ENCODE measurements at regions not wholly inside any gene's neighbourhood (a gene's known extent, or its start where the extent isn't known, plus 50 kb on each side); places are given as distances from the start of the nearest gene placed in this dataset.

DNA sequence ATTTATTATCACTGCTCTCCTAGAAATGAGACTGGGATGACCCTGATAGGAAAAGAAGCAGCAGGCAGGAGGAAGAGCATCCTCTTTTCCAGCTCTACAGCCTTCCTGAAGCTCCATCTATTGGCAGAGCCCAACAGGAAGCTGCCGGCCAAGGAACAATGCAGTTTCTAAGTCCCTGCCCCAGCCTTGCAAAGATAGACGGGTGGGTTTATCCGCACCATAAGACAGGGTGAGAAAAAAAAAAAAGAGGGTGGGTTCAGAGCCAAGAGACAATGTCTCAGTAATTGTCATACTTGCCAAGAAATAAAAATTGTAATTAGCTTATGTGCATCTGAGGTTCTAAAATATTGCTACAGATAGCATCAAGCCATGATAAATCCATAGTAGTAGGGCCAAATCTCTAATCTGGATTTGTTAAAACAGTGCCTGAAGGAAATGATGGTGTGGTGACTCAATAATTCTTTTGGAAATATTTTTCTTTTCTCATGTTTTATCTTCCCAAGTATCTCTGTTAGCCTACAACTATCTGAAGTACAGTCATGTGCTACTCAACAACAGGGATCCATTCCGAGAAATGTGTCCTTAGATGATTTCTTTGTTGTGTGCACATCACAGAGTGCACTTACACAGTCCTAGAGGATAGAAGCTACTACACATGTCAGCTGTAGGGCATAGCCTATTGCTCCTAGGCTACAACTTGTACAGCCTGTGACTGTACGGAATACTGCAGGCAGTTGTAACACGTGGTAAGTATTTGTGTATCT, 242.9 kb upstream of the CXCL12 start:
- no peak for DNase-seq

DNA sequence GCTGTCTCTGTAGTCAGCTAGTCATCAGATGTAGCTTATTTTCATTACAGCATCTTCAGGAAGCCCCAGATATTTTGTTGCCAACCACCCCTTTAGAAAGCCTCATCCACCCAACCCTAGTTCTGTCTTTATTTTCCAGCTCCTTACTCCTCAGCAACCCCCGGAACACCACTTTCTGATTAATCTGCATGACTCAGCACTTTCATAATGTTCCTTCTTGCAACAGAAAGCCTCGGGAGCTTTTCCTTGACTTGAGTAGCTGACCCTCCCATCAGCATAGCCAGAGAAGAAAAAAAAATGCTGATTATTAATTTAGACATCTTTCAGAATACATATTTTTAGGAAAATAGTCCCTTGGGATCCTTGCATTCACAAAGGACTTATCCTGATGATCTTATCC, 244.0 kb upstream of the CXCL12 start:
- no peak for DNase-seq

DNA sequence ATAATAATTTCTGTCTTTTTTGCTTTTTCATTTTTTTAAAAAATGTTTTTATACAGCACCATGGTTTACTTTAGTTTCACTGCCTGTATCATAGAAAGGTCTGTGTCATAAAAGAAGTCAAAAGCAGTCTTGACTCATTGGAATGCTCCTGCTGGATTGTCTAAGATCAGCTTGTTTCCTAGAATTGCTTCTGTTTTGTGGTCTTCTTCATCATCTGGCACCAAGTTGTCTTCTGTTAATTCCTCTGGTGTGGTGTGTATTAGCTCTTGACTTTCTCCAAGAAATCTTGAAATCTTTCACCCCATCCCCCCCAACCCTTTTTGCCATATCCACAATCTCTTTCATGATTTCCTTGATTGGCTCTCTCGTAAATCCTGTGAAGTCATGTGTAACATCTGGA, 250.3 kb upstream of the CXCL12 start:
- DNase-seq, result no peak

DNA sequence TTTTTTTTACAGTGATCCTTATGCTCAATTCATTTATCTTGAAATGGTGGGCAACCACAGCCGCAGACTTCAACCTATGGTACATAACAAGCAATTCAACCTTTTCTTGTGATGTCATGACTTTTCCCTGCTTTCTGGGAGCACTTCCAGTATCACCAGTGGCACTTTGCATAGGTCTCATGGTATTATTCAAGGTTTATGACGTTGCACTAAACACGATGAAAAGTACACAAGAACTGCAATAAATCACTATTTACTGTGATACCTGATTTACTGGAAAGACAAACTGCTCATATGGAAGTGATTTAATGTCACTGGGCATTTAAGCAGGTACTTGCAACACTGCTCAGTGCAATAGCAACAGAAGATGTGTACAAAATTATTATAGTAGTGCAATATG, 251.7 kb upstream of the CXCL12 start:
- no peak for DNase-seq

DNA sequence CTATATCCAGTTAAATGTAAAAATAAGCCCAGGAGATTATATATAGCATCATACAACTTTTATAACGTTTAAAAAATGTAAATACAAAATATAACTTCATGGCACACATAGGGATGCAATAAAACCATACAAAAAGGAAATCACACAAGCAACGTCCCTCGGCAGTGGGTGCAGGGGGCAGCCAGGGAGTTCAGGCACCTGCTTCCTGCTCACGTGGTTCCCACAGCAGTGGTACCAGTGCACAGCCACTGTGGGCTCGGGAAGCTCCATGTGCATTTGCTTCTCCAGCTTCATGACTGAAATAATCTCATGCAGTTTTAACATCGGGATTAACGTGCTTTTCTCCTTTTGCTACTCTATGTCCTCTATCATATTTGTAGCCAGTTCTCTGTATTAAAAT, 255.5 kb upstream of the CXCL12 start:
- no peak for DNase-seq

DNA sequence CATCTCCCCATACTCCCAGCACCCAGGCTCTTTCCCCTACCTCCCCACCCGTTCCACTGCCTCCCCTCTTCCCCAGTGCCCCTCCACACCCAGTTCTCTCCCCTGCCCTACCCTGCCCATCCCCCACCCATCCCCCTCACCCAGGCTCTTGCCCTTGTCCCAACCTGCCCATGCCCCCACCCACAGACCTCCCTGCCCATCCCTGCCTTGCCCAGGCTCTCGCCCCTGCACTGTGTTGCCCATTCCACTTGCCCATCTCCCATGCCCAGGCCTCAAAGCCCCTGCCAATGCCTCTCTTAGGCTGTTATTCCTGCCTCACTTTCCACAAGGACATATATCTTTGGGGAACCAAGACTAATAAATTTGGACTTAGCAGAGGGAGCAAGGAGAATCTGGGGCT, 262.6 kb upstream of the CXCL12 start:
- no peak for DNase-seq

DNA sequence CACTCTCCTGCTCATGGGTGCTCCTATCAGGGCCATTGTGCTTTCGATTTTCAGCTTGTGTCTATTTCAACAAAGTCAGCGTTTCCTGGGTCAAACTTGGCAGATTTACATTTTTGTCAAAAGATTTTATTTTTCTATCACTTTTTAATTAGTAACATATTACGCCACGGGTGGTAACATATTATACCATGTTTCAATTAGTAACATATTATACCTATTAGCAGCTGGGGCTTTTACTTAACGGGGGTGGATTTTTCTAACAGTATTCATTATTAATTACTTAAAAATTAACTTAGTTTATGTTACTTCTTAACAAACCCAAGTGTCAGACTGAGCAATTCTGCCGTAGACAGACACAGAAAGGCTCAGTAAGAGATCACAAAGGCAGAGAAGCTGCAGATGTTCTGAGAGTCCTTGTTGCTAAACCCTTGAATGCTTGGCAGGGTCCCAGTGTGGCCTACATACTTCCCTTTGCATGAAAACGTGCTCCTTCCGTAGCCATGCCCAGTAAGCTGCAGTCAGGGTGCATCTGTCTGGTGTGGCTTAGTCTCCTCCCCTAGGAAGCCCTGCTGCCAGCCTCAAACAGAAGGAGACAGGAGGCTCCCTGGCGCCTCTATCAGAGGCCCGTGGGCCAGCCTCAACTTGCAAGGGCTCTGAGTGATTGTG, 263.1 kb upstream of the CXCL12 start:
- no peak for DNase-seq

DNA sequence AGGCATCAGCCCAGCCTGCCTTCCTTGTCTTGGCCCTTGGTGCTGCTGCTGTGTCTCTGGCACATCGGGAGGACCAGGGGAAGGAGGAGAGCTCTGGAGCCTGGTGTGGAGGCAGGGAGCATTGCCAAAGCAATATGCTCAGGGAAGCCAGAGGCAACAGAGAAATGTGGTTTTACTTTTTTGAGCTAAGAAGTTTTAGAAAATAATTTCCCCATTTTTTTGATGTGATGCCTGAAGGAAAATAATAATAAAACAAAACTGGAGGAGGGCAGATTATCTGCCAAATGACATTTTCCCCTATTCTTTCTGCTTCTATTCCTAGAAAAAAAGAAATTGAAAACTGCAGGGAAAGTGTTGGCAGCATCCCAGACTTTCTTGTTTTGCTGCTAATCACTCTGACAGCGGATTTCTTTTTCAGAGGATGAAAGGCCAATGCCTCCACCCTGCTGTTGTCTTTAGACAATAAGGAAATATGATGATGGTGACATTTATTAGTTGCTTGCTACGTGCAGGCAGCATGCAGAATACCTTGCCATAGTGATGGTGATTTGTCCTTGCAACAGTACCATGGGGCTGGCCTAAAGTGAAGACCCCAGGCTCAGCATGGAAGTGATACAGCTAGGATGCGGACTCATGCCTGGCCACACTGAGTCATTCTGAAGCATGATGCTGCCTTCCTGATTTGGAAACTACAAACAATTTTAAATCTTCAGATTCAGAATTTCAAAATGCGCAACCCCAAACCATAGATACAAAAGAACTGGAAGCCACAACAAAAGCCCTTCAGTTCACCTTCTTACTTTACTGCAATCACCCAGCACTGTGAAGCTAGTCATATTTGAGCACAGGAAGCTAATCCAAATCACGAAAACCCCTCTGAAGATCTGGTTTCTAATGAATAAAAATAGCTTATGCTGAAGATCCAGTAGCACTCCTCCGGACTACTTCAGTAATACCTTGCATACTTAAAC, 260.2 kb upstream of the TMEM72 start:
- DNase-seq, result no peak

DNA sequence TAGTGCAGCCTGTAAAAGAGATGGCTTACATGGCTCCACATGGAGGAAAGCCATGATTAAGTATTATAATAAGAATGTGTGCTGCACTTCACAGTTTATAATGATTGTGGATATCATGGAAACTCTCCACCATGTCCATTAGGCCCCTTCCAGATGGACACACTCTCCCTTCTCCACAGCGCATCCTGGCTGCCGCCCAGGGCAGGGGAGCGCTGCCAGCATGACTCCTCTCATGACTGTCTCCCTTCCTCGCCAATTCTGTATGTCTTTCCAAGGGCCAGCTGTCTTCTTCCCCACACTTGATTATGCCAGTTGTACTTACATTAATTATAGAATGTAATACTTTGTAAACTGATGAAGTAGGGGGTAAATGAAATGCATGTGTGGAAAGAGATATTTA, 259.3 kb upstream of the TMEM72 start:
- DNase-seq, result no peak

DNA sequence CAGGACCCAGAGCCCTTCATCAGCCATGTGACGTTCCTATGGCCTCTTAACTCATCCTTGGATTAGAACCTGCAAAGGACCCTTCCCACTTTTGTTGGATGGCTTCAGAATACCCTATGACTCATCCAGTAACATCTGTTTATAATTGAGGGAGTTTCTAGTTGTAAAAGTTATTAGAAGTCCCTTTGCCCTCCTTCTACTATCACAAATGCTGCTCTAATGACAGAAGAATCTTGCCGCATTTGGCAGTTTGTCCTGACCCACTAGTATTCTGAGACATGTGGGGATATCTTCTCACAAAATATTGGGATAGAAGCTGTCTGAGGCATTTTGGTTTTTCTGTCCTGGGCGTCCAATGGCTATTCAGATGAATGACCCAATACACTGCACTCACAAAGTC, 251.8 kb upstream of the TMEM72 start:
- DNase-seq, result no peak

DNA sequence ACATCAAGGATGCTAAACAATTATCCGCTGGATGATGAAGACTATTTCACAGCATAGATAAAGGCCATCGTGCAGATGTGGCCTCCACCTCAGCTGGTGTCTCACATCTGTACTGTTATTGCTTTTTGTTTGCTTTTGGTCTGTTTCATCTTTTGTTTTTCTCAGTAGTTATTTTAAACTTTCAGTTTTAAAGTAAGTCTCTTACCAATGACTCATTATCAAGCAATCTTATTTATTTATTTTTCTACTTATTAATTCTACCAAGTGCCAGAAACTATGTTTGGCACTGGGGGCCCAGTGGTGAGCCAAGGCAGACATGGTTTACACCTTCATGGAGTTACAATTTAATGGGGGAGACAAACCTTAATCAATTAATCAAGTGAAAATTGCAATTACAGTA, 250.9 kb upstream of the TMEM72 start:
- DNase-seq, result no peak

DNA sequence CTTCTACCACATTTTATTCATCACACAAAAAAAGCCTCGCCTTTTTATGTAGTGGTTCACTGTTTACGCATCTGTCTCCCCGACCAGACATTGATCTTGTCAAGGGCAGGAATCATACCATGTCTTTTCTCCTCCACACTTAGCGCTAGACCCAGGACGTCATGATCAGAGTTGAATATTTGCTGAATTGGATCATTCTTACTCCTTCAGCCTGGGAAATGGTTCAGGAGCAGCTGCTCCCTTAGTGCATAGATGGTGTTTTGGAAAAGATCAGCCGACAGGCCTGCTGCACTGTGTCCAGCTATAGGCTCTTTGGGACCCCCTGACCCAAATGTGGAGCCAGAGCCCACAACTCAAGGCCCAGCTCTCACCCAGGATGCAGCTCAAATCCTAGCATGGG, 249.1 kb upstream of the TMEM72 start:
- DNase-seq, result no peak

DNA sequence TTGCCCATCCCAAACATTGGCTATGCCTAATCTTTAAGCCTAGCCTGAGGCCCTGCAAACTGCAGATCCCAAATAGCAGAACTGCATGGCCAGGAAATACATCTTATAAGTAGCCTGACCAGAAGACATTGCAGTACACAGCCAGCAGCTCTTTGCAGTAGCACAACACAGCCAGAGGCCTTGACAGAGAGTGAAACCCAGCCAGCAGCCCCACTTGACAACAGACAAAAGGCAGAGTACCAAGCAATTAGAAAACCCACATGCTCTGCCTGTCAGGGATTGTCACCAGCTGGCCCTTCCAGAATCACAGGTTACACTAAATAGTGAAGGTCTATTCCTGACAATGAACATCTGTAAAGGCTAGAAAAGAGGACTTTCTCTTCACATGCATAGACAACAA, 242.8 kb upstream of the TMEM72 start:
- no peak for DNase-seq

DNA sequence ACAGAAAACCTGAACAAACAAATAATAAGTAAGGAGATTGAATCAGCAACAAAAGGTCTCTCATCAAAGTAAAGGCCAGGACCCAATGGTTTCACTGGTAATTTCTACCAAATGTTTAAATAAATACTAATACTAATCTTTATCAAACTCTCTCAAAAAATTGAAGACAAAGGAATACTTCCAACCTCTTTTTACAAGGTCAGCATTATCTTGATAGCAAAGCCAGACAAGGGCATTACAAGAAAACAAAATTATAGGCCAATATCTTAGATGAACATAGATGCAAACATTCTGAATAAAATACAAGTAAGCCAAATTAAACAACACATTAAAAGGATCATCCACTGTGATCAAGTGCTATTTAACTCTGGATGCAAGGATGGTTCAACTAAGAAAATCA, 239.8 kb upstream of the TMEM72 start:
- no peak for DNase-seq

DNA sequence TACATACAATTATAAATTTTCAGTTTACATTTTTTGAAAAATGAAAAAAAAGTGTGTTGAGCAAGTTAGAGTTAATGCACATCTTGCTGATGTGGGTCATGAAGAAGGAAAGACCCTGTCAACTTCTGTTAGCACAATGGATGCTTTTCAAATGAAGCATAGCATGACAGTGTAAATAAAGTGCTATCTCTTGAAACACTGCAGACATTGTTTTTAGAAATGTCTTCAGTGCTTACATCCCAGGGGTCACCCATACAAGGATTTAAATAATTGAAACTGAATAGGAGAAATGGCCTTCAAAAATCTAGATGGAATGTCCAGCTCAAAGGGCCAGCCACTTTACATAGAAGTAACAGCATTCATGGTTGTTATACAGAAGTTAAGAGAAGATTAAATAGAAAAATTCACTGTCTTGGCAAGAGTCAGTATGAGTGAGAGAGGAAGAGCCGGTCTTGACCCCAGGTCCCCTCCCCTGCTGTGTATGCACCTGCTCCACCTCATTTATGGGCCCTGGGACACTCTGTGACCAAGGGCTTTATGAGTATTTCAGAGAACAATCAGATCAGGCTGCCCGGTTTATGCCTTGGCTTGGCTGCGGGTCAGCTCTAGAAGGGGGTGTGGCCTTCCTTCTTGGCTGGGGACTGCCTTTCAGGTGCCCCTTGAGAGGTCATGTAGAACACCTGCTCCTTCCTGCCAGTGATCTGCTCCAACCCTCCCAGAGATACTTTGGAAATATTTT, 237.7 kb upstream of the TMEM72 start:
- DNase-seq, result no peak

DNA sequence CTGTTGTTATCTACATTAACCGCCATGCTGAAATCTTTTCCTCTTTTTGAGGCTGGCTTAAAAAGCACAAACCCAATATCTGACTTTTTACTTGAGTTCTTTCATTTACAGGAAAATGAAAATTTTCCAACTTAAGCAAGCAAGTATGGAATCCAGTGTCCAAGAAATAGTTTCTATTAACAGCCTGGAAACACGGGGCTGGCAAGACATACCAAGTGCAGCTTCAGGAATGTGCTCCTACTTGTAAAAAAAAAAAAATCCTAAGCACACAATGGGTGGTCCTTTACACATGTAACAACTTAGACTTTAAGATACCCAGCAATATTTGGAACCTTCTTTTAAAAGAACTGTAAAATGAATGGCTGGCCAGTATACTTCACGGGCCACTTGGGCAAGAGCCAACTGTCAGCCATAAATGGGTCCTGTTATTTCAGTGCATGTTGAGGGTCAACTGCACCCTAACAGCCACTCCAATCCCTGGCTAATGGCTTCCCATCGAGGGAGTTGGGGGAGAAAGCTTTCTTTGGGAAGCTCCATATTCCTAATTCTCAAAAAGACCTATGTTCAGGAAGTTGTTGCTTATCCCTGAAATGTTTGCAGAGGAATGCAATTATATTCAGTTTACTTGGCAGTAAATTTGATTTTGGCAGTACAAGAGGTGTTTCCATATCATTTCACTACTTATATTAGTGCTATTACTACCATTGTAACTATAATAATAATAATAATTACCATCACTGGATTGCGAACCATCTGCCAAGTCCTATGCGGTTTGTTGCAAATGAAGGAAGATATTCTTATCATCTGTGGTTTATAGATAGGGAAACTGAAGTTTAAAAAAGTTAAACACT, 236.4 kb upstream of the TMEM72 start:
- DNase-seq, result no peak

DNA sequence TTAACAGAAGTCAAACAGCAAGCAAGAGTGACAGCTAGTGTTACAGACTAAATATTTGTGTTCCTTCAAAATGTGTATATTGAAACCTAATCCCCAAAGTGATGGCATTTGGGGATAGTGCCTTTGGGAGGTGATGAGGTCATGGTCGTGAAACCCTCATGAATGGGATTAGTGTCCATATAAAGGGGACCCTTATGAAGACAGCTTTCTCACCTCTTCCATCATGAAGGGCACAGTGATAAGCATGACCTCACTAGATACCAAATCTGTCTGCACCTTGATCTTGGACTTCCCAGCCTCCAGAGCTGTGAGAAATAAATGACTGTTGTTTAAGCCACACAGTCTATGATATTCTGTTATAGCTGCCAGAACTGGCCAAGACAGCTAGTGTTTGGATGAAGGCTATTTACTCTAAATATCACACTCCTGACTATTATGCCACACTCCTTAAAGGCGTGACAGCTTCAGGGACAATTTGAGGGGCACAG, 235.7 kb upstream of the TMEM72 start:
- no peak for DNase-seq

DNA sequence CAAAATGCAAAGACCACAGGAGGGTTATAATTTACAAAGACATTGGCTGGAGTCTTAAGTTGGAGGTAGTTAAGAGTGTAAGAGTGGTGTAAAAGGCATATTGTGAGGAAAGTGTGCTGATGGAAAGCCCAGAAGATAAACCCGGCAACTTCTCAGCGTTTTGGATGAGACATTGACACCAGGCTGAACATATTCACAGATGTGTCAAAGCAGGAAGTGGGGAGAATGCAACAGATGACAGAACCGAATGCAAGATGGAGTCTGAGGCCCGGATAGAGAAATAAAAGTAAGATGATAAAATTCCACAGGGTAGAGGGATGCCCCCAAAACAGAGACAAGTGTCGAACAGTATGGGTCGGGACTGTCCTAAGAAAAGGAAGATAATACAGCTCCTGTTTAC, 230.4 kb upstream of the TMEM72 start:
- no peak for DNase-seq

DNA sequence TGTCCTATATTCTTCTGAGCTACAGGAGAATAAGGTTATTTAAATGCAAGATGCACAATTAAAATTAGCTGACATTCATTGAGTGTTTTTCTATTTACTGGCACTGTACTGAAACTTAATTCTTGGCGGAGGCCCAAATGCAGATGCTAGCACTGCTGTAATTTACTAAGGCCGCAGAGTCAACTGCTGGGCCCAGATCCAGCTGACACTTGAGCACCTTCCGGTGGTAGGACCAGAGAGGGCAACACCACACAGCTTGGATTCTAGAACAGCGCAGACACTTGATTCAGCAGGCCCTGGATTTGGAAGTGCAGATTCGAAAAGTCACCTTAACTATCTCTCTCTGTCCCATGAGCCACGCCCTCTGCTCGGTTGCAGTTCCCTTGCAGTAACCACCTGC, 228.6 kb upstream of the TMEM72 start:
- DNase-seq, result no peak

DNA sequence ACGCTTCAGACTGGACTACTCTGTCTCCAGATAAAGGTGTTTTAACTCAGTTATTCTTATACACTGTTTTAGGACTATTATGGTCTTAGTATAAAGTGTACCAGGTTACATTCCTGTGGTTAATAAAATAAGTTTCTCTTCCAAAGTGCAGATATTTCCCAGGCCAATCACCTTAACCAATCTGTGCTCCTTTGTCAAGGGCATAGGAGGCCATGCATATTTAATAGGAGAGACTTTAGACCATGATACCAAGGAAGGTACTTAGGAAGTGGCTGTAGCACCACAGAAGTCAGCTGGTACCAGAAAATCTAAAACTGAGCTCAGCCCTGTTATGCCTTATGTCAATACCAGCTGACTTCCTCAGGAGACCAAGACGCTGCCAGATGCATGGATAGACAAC, 226.5 kb upstream of the TMEM72 start:
- DNase-seq, result no peak

DNA sequence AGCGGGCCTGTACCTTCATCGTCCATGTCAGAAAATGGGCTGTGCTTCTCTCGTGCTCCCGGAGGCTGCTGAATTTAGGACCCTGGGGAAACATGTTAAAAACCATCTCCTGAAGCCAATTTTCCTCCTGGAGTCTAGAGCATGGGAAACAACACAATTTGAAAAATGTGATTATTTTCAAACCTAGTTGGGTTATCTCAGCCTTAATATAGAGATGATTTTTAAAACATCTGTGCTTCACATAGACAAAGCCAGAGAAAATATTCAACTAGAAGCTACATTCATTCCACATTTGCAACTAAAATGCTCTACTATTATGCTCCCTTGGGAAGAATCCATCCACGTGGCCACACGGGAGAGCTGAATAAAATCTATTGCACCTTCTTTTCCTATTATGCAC, 225.9 kb upstream of the TMEM72 start:
- DNase-seq, result no peak

DNA sequence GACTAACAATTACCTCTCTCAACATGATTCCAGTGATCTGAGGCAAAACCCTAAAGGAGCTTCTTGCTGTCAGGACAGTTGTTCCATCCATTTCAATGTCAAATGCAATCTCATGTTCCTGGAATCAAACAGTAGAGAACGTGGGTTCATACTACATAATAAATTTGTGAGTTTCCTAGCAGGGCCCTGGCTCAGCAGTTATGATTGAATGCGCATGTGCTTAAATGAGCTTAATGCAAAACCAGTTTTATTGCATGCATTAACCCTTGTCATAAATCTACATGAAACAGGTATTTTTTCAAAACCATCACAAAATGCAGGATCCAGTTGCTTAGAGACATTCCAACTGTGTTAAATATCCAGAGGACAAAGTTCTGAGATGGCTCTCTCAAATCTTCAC, 225.4 kb upstream of the TMEM72 start:
- no peak for DNase-seq
